ENCODE measurements at regions not wholly inside any gene's neighbourhood (a gene's known extent, or its start where the extent isn't known, plus 50 kb on each side); places are given as distances from the start of the nearest gene placed in this dataset.

GRCh38 chr9:87086221-87086818 is 139.0 kb upstream of the GAS1 start:
- DNase-seq, result no peak

GRCh38 chr9:87087197-87087596 is 139.9 kb upstream of the GAS1 start:
- no peak for DNase-seq

GRCh38 chr9:87088192-87088591 is 140.9 kb upstream of the GAS1 start:
- DNase-seq, result no peak

GRCh38 chr9:87088621-87089365 is 141.5 kb upstream of the GAS1 start:
- no peak for DNase-seq

GRCh38 chr9:87089506-87089905 is 142.2 kb upstream of the GAS1 start:
- DNase-seq, result no peak

- no peak for DNase-seq
These were observed 142.6 kb upstream of the GAS1 start for GRCh38 chr9:87089929-87090328.

GRCh38 chr9:87093777-87094176 is 146.5 kb upstream of the GAS1 start:
- DNase-seq, result no peak

GRCh38 chr9:87095951-87096350 is 148.6 kb upstream of the GAS1 start:
- no peak for DNase-seq

GRCh38 chr9:87096506-87096905 is 149.2 kb upstream of the GAS1 start:
- no peak for DNase-seq

GRCh38 chr9:87097238-87097637 is 149.9 kb upstream of the GAS1 start:
- DNase-seq, result no peak

- no peak for DNase-seq
These were observed 152.1 kb upstream of the GAS1 start for GRCh38 chr9:87099407-87099806.

GRCh38 chr9:87100001-87100400 is 152.7 kb upstream of the GAS1 start:
- DNase-seq, result no peak

GRCh38 chr9:87102126-87102525 is 154.8 kb upstream of the GAS1 start:
- no peak for DNase-seq

GRCh38 chr9:87107072-87107471 is 159.8 kb upstream of the GAS1 start:
- no peak for DNase-seq

- no peak for DNase-seq
These were observed 161.4 kb upstream of the GAS1 start for GRCh38 chr9:87108661-87109060.

GRCh38 chr9:87109231-87109631 is 161.9 kb upstream of the GAS1 start:
- DNase-seq, result no peak

- DNase-seq, result no peak
These were observed 162.5 kb upstream of the GAS1 start for GRCh38 chr9:87109851-87110250.

GRCh38 chr9:87111010-87111409 is 163.7 kb upstream of the GAS1 start:
- no peak for DNase-seq

GRCh38 chr9:87112656-87113055 is 165.3 kb upstream of the GAS1 start:
- no peak for DNase-seq

GRCh38 chr9:87113874-87114273 is 166.6 kb upstream of the GAS1 start:
- DNase-seq, result no peak

- no peak for DNase-seq
These were observed 168.5 kb upstream of the GAS1 start for GRCh38 chr9:87115785-87116184.

GRCh38 chr9:87116492-87116891 is 169.2 kb upstream of the GAS1 start:
- DNase-seq, result no peak

- DNase-seq, result no peak
These were observed 171.3 kb upstream of the GAS1 start for GRCh38 chr9:87118594-87118993.

- no peak for DNase-seq
These were observed 172.1 kb upstream of the GAS1 start for GRCh38 chr9:87119328-87119881.

- no peak for DNase-seq
These were observed 173.3 kb upstream of the GAS1 start for GRCh38 chr9:87120610-87121009.

Measured in CD4-positive, alpha-beta T cell treated with Interleukin-10 for 1 hour (primary cell).